Neuronal stem cell (in vitro differentiated cells): ENCODE measurements at regions not wholly inside any gene's neighbourhood (a gene's known extent, or its start where the extent isn't known, plus 50 kb on each side); places are given as distances from the start of the nearest gene placed in this dataset.

Experiments
- DNase-seq: peaks from one replicate; pipeline ENCODE4 v3.0.0-alpha.2; 2013; ENCODE audit warnings: low spot score
- H2AFZ ChIP-seq: one replicate; pipeline ENCODE4 v1.6.1; 2013; ENCODE audit warnings: mild to moderate bottlenecking, low read length, inconsistent platforms
- H2AK5ac ChIP-seq: 2 replicates; pipeline ENCODE4 v1.6.1; 2013; ENCODE audit warnings: low read depth, mild to moderate bottlenecking, inconsistent platforms, low read length, moderate library complexity, mixed read lengths
- H2BK120ac ChIP-seq: 2 replicates; pipeline ENCODE4 v1.6.1; 2013; ENCODE audit warnings: low read depth, mild to moderate bottlenecking, inconsistent platforms, low read length, moderate library complexity, mixed read lengths
- H2BK12ac ChIP-seq: one replicate; pipeline ENCODE4 v1.6.1; 2013; ENCODE audit warnings: low read length, inconsistent platforms
- H2BK15ac ChIP-seq: 2 replicates; pipeline ENCODE4 v1.6.1; 2013; ENCODE audit warnings: mild to moderate bottlenecking, low read length, inconsistent platforms, mixed read lengths
- H2BK5ac ChIP-seq: one replicate; pipeline ENCODE4 v1.6.1; 2013; ENCODE audit warnings: inconsistent platforms, mild to moderate bottlenecking, low read length, moderate library complexity
- H3K14ac ChIP-seq: one replicate; pipeline ENCODE4 v1.6.1; 2013; ENCODE audit warnings: low read length, inconsistent platforms
- H3K18ac ChIP-seq: 2 replicates; pipeline ENCODE4 v1.6.1; 2013; ENCODE audit warnings: low read length, inconsistent platforms
- H3K23ac ChIP-seq: 2 replicates; pipeline ENCODE4 v1.6.1; 2013; ENCODE audit warnings: low read depth, mild to moderate bottlenecking, mixed read lengths, low read length, inconsistent platforms; ENCODE audit not compliant: poor library complexity
- H3K27ac ChIP-seq: replicated peaks from 3 replicates; pipeline ENCODE4 v1.5.1; 2013; ENCODE audit warnings: low read length, inconsistent platforms
- H3K27me3 ChIP-seq, 3 experiments: 2 replicates each; pipeline ENCODE4 v1.6.1; 2013; ENCODE audit warnings: low read length in 3 of 3, mild to moderate bottlenecking in 2 of 3, inconsistent platforms in 1 of 3, low read depth in 1 of 3, mixed read lengths in 1 of 3, moderate library complexity in 1 of 3; ENCODE audit not compliant: control insufficient read depth in 3 of 3, insufficient read depth in 3 of 3
- H3K36me3 ChIP-seq, 2 donors: replicated peaks in 1 of 2; 2 replicates each; pipeline ENCODE4 v1.6.1; 2013; ENCODE audit warnings: low read length in 2 of 2; ENCODE audit not compliant: control insufficient read depth in 2 of 2, insufficient read depth in 2 of 2
- H3K4ac ChIP-seq: 2 replicates; pipeline ENCODE4 v1.6.1; 2013; ENCODE audit warnings: inconsistent platforms, mild to moderate bottlenecking, low read length, moderate library complexity
- H3K4me1 ChIP-seq, 2 donors: 1 replicate in 1 of 2; 2 replicates in 1 of 2; pipeline ENCODE4 v1.6.1; 2013; ENCODE audit warnings: low read length in 2 of 2, low read depth in 1 of 2; ENCODE audit not compliant: control insufficient read depth in 2 of 2, insufficient read depth in 1 of 2
- H3K4me2 ChIP-seq: one replicate; pipeline ENCODE4 v1.6.1; 2013; ENCODE audit warnings: mild to moderate bottlenecking, low read length, inconsistent platforms; ENCODE audit not compliant: insufficient read depth, poor library complexity, severe bottlenecking
- H3K4me3 ChIP-seq, 2 donors: 2 replicates each; pipeline ENCODE4 v1.5.1; 2013; ENCODE audit warnings: low read length in 2 of 2, mild to moderate bottlenecking in 2 of 2, inconsistent platforms in 1 of 2, moderate library complexity in 1 of 2
- H3K79me1 ChIP-seq: one replicate; pipeline ENCODE4 v1.6.1; 2013; ENCODE audit warnings: low read depth, mild to moderate bottlenecking, inconsistent platforms, low read length, moderate library complexity
- H3K9ac ChIP-seq: one replicate; pipeline ENCODE4 v1.6.1; 2013; ENCODE audit warnings: mild to moderate bottlenecking, low read depth, low read length, inconsistent platforms; ENCODE audit not compliant: poor library complexity
- H3K9me3 ChIP-seq, 2 donors: replicated peaks in 1 of 2; 2 replicates each; pipeline versions ENCODE3 to v1.6.1; 2013; ENCODE audit warnings: low read length in 2 of 2, mild to moderate bottlenecking in 2 of 2, inconsistent platforms in 1 of 2, low read depth in 1 of 2, mixed read lengths in 1 of 2, moderate library complexity in 1 of 2; ENCODE audit not compliant: control insufficient read depth in 2 of 2, insufficient read depth in 1 of 2
- H4K8ac ChIP-seq: one replicate; pipeline ENCODE4 v1.6.1; 2013; ENCODE audit warnings: low read depth, mild to moderate bottlenecking, inconsistent platforms, low read length, moderate library complexity
- H4K91ac ChIP-seq: one replicate; pipeline ENCODE4 v1.6.1; 2013; ENCODE audit warnings: low read length, low read depth, mild to moderate bottlenecking, inconsistent platforms; ENCODE audit not compliant: poor library complexity
- WGBS, 2 donors: extraction: QIAGEN DNeasy Blood & Tissue Kit; methylation state at CpG; one replicate each; pipeline ENCODE4 v1.1.7; 2013; ENCODE audit warnings: missing lambda C conversion rate in 2 of 2, mixed read lengths in 1 of 2; ENCODE audit not compliant: insufficient read length in 2 of 2, insufficient replicate concordance in 1 of 2; ENCODE audit errors: extremely low coverage in 2 of 2; 5-methylcytosine and 5-hydroxymethylcytosine counted together

DNA sequence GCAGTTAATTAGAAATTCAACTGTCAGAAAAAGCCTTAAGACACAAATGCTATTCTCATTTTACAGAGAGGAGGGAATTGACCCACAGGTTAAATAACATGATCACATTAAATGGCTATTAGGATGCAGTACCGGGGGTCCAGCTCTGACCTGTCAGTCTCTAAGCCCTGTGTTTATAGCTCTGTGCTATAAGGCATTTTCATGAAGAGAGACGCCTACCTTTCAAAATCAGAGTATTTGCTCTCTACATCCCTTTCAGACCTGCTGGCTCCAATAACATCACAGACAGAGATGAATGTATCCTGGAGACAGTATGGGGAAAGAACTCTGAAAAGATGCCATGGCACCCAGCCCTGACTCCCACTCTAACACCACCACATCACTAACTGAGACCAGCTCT lies 189.9 kb upstream of the PRSS58 start:
- Histone ChIP-seq H3K4me2 (no peak overlapping the region), H3K23ac (no peak overlapping the region), H3K14ac (no peak overlapping the region), H3K4me1 (peaks cover 0 to 2% of the 10 kb centered on the region in 2 donors), H2BK15ac (no peak overlapping the region), H3K18ac (no peak overlapping the region), H3K9me3 (no peaks in the 10 kb centered on the region), H2AK5ac (no peak overlapping the region), H3K79me1 (no peaks in the 10 kb centered on the region), H2BK120ac (no peak overlapping the region), H4K8ac (no peak overlapping the region), H3K4ac (no peak overlapping the region), H3K36me3 (no peaks in the 10 kb centered on the region), H3K27me3 (no peaks in the 10 kb centered on the region), H3K4me3 (no peak overlapping the region), H4K91ac (no peak overlapping the region), H2AFZ (no peak overlapping the region), H3K27ac (no peak overlapping the region), H2BK12ac (no peak overlapping the region), H2BK5ac (no peak overlapping the region), H3K9ac (no peak overlapping the region)
- DNase-seq, result no peak
- no CpG with 5 or more reads among the region's 2 CpGs for WGBS, 2 donors

- H4K91ac ChIP-seq, result no peak overlapping the region
- H3K4me3 ChIP-seq, result no peak overlapping the region
- peak; percentile 14 for DNase-seq
Measured at GRCh38 chr7:142445019-142445686, 187.3 kb upstream of the PRSS58 start.

DNA sequence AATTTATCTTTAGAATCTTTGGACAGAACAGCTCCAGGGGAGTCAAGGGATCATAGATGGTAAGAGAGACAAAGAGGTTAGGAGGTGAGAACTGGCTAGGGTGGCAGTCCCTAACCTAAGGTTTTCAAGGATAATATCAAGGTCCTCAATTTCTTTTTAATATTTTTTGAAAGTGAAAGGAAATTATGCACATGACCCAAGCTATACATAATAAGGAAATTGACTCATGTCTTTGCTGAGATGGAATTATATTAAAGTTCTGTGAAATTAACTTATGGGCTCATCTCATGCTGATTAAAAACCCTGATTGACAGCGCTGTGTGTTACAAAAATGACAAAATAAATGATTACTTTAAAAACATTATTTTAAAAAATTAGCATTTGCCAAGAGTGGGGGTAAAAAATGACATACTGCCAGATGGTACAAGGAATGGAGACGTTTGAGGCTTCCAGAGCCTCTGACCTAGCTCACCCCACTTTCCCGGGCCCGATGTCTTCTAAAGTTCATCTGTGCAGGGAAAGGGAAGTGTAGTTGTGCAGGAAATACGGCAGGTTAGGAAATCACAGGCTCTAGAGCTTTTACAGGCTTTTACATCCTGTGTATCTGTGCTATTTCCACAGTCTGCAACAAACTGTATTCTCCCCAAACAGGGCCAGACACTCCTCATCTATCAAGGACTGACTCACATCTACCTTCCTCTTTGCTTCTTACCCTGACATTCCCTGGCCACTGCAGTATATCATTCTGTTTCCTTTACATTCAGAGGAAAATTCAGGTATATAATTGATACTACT lies 185.6 kb upstream of the PRSS58 start:
- no peaks in the 10 kb centered on the region for H3K36me3 ChIP-seq
- H3K4me3 ChIP-seq, result no peak overlapping the region
- no peak overlapping the region for H3K18ac ChIP-seq
- no peak overlapping the region for H2AFZ ChIP-seq
- no peak overlapping the region for H4K91ac ChIP-seq
- peaks cover 0 to 2% of the 10 kb centered on the region in 2 donors for H3K4me1 ChIP-seq
- H3K4me2 ChIP-seq, result no peak overlapping the region
- H2BK5ac ChIP-seq, result no peak overlapping the region
- DNase-seq, result no peak
- H3K27ac ChIP-seq, result no peak overlapping the region
- H3K9me3 ChIP-seq, result no peaks in the 10 kb centered on the region
- H3K79me1 ChIP-seq, result no peaks in the 10 kb centered on the region
- no peak overlapping the region for H3K14ac ChIP-seq
- H3K4ac ChIP-seq, result no peak overlapping the region
- no peaks in the 10 kb centered on the region for H3K27me3 ChIP-seq
- H2BK15ac ChIP-seq, result no peak overlapping the region
- no peak overlapping the region for H3K23ac ChIP-seq
- no peak overlapping the region for H2BK12ac ChIP-seq
- H2BK120ac ChIP-seq, result no peak overlapping the region
- no CpG with 5 or more reads among the region's 5 CpGs for WGBS, 2 donors
- H4K8ac ChIP-seq, result no peak overlapping the region
- no peak overlapping the region for H3K9ac ChIP-seq
- H2AK5ac ChIP-seq, result no peak overlapping the region

More at GRCh38 chr7:142445019-142445686, 187.3 kb upstream of the PRSS58 start:
- peak overlapping the region; percentile 42 for H2AK5ac ChIP-seq
- peak overlapping the region; percentile 50 for H2BK12ac ChIP-seq
- peak overlapping the region; percentile 50 for H3K9ac ChIP-seq
- H3K9me3 ChIP-seq, result no peaks in the 10 kb centered on the region
- H2AFZ ChIP-seq, result no peak overlapping the region
- no peak overlapping the region for H3K4me2 ChIP-seq
- H3K4me1 ChIP-seq, result peaks cover 0 to 2% of the 10 kb centered on the region in 2 donors
- H2BK5ac ChIP-seq, result no peak overlapping the region
- H3K23ac ChIP-seq, result peak overlapping the region; percentile 47
- H2BK15ac ChIP-seq, result no peak overlapping the region
- no peaks in the 10 kb centered on the region for H3K79me1 ChIP-seq
- H3K36me3 ChIP-seq, result no peaks in the 10 kb centered on the region
- no peak overlapping the region for H3K4ac ChIP-seq
- H3K27ac ChIP-seq, result no peak overlapping the region
- peak overlapping the region; percentile 47 for H3K14ac ChIP-seq
- H3K27me3 ChIP-seq, result no peaks in the 10 kb centered on the region
- no CpG with 5 or more reads among the region's 7 CpGs for WGBS, 2 donors
- no peak overlapping the region for H2BK120ac ChIP-seq
- H4K8ac ChIP-seq, result peak overlapping the region; percentile 30
- peak overlapping the region; percentile 33 for H3K18ac ChIP-seq

GRCh38 chr7:142442396-142442795 lies 184.5 kb upstream of the PRSS58 start:
- Histone ChIP-seq H2BK15ac (no peak overlapping the region), H3K27me3 (no peaks in the 10 kb centered on the region), H2AK5ac (no peak overlapping the region), H2BK12ac (no peak overlapping the region), H3K4me1 (peaks cover 0 to 2% of the 10 kb centered on the region in 2 donors), H4K91ac (no peak overlapping the region), H2AFZ (no peak overlapping the region), H3K23ac (no peak overlapping the region), H3K4ac (no peak overlapping the region), H4K8ac (no peak overlapping the region), H3K27ac (no peak overlapping the region), H3K4me2 (no peak overlapping the region), H2BK120ac (no peak overlapping the region), H3K4me3 (no peak overlapping the region), H3K9ac (no peak overlapping the region), H3K79me1 (no peaks in the 10 kb centered on the region), H3K18ac (no peak overlapping the region), H3K36me3 (no peaks in the 10 kb centered on the region), H3K9me3 (no peaks in the 10 kb centered on the region), H2BK5ac (no peak overlapping the region), H3K14ac (no peak overlapping the region)
- no peak for DNase-seq
- WGBS, 2 donors, result no CpG with 5 or more reads among the region's 6 CpGs
